Activated CD4-positive, CD25-positive, alpha-beta regulatory T cell (primary cell): ENCODE measurements at regions not wholly inside any gene's neighbourhood (a gene's known extent, or its start where the extent isn't known, plus 50 kb on each side); places are given as distances from the start of the nearest gene placed in this dataset.
"Not testable (repeated sequence)": the region's sequence is repeated elsewhere in the genome, so short reads cannot be mapped to it uniquely, and the experiment has no call there.

ENCODE experiments used
- DNase-seq, 4 experiments: peaks; one replicate each; lab custom pipeline; 2025; lab: John Stamatoyannopoulos, UW

DNA sequence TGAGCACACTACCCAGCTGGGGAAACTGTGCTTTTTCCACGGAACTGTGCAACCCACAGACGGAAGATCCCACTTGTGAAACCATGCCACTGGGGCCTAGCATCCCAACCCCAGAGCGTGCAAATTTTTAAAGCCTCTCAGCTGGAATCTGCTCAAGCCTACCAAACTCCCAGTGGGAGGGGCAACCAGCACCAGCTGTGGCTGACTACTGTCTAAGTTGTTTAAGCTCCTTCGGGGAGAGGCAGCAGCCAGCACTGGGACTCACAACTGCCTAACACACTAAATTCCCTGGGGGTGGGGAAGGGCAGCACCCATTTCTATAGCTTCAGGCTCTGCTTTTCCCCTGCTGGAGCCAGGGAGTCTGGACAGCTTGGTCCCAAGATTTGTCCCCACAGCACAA, 287.6 kb upstream of the MSX2 start:
- no peak for DNase-seq

DNA sequence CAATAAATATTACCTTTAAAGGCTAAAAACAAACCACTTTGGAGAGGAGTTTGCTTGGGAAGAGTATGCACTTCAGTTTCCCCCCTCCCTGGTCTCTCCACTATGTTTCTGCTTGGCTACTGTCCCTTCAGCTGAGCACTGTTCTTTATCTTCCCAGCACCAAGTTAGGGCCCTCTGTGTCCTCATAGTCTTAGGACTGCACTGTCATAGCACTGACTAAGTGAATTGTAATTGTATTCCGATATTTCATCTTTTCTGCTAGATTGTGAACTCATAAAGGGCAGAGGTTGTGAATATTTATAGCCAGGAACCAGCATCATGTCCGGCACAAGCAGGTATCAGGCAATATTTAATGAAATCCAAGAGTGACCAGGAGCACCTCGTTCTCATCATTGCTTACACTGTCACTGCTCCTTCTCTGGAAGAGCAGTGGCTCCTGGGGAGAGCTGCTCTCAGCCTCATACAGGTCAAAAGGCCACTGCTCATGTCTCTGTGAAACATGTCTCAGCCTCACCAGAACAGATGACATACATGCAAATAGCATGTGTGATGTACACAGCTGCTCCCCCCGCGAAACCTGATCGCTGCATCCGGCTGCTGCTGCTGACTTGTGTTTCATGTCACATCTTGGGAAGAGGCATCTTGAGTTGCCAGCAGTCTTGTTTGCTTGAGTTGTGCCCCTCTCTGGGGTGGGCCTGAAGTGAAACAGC, 279.7 kb upstream of the MSX2 start:
- no peak for DNase-seq

DNA sequence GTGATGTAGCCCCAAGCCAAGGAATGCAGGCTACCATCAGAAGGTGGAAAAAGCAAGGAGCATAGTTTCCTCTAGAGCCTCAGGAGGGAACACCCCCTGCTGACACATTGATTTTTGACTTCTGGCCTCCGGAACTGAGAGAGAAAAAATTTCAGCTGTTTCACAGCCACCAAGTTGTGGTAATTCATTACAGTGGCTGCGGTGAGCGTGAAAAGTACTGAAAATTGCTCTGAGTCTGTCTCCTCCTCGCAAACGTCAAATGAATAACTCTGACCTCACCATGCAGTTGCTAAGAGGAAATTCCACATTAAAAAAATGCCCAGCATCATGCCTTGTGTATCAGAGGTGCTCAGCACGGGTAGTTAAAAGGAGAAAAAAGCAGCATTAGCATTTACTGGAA, 277.9 kb upstream of the MSX2 start:
- no peak for DNase-seq

DNA sequence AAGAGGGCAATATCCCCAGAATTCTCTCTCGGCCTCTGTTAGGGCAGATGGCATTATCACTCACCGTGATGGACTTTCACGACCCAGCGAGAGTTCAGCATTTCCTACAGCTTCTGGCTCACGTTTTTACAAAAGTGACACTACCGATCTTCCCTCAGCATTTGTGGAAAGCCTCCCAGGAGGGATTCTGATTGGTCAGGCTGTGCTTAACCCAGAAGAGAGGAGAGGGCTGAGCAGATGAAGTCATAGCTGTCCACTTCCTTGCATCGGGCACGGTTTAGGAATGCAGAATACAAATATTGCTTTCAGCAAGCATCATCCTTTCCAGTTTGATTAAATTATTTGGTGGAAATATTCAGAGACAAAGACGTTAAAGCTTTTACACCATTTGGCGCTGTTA, 277.4 kb upstream of the MSX2 start:
- no peak for DNase-seq

DNA sequence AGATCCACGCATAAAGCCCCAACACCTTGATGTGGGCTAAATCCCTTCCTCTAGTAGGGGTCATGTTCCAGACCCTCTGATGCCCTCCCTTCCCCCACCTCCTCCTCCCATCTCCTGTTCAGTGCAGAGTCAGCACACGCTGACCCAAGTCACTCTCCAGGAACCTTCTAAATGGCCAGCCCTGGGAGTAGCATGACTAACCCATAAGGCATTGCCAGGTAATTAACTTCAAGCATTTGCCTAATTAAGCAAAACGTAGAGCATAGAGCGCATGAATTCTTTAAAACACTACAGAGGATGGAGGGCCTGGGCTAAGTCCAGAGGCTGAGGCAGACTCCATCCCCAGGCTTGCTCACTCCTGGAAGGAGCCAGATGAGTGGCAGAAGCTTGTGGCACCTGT, 276.3 kb upstream of the MSX2 start:
- DNase-seq: no peak

DNA sequence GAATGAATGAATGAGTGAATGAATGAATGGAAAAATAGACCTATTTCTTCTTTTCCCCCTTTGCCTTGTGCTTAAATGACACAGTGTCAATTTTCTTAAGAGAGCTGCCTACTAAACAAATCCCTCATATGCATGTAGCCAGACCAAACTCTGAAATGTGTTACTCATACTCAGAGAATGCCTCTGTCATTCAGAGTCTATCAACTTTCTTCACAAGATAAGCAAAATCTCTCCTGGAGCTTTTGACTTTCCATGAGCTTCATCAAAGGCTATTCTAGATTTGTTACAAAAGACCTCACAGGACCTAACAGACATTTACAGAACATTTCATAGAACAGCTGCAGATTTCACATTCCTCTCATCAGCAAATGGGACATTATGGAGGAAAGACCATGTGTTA, 275.7 kb upstream of the MSX2 start:
- no peak for DNase-seq

DNA sequence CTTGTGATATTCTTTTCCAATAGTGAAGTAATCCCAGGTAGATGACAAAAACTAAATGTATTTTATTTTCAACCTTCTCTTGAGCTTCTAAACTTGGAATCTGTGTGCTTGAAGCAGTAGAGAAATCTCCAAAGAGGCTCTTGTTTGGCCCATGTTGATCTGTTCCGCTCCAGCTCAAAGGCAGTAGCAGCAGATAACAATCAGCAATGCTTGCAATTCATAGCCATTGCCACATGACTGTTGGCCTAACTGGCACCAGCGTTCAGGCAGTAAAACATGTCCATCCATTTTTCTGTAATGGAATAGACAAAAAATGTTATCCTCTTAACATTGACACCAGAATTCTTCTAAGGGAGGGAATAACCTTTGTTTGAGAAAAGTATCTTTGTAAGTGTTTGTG, 270.7 kb upstream of the MSX2 start:
- no peak for DNase-seq

DNA sequence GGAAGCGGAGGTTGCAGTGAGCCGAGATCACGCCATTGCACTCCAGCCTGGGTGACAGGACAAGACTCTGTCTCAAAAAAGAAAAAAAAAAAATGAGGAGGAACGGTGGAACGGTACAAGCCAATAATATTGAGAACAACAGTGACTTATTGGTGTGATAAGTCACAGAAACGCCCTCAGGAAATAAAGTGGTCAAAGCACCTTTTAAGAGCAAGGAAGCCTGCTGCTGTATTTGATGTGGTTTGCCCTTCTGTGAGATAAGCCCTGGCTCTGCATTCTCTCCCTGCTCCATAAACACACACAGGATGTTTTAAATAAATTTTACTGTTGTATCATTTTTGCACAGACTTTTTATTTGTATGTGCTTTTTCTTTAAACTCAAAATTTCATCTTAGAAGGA, 269.9 kb upstream of the MSX2 start:
- DNase-seq: no peak

DNA sequence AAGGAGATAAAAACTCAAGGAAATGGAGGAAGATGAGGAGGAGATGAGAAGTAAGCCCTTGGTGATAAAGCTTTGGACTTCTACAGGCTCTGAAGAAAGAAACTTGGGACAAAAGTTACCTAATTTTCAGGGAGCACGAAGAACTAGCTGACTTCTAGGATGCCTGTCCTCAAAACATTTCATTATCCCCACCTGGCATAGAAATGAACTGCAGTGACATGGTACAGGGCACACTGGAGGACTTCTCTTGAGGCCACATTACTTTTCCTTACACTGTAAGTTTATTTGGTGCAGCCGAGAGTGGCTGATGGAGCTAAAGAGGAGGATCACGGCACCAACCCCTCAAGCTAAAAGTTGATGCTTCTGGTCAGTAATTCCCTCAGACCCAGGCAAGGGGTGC, 269.5 kb upstream of the MSX2 start:
- DNase-seq: no peak

DNA sequence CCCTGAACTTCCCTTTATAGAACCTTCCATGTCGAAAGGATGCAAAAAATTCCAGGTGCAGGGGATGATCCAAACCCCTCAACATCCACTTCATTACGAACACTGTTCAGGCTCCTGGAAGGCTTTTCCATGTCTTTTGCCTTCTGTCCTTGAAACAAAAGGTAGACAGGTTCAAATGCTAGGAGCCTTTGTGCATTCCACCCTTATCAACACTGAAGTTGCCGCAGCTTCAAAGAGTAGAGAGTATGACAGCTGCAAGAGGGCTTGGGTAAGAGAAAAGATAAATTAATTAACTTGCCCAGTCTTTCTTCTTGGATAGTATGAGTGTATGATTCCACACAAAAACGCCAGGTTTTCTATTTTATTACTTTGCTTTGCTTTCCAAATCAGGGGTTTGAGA, 269.1 kb upstream of the MSX2 start:
- no peak for DNase-seq

DNA sequence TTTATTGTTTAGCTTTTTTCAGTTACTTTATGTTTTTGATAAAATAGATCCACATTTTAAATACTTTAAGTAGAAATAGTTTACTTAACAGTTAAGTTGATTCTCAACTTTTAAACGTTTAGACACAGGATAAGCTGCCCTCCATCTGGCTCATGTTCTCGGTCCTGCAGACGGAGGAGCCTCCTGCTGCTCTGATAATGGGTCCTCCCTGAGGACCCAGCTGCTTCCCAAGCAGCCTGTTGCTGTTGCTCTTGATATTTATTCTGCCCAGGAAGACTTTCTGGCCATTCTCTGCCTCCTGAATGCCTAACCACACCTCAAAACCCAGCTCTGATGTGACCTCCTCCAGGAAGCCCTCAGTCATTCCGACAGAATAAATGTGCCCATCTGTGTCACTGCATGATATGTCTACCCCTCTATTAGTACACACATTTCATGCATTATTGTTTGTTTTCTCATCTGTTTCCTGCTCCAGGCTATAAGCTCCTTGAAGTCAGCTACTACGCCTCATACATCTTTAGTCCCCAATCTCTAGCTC, 267.2 kb upstream of the MSX2 start:
- no peak for DNase-seq

DNA sequence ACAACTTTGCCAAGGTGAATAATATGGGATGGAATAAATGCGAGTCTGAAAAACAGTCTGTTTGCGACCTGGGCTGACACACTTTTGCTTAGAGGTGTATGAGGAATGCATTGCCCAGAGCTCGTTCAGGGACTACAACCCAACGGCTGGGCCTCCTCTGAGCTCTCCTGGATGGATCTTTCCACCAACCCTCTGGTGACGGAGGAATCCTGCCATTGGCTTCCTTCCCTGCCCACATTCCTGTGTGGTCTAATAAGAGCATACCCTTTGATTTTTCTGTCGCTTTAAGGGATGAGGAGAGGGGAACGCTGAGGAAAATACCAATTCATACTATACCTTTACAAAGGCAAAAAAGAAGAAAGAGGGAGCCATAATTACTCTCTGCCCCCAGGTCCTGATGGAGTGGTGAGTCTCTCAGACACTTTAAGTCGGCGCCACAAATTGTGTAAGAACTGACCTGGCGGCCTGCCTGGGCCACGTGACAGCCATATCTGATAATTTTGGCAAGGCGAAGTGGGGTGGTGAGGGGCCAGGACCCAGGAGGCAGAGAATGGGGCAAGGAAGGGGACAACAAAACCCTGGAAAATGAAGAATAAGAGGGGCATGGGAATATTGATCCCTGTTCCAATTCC, 265.2 kb upstream of the MSX2 start:
- DNase-seq: no peak

DNA sequence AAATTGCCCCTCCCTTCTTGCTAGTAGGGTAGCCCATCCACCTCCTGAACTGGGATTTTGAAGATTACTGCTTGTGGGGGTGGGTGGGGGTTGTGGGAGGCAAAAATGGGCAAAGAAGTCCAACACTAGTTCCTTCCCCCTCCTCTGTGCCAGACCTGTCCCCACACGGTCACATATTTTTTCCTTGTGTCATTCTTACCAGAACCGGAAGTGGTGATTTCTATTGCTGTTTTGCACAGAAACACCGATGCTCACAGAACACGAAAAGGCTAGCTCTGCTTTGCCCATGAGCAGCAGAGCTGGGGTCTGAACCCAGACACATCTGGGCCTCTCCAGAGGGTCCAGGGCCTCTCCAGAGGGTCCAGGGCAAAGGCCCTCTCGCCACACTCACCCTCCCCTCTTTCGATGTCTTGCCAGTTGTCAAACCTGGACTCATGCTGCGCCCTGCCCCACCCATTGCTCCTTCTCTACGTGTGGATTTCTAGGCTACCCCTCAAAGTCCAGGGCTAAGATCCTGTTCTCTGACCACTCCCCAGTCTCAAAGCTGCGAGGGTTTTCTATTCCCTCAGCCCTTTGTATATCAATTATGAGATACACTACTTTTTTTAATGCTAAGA, 264.4 kb upstream of the MSX2 start:
- no peak for DNase-seq

DNA sequence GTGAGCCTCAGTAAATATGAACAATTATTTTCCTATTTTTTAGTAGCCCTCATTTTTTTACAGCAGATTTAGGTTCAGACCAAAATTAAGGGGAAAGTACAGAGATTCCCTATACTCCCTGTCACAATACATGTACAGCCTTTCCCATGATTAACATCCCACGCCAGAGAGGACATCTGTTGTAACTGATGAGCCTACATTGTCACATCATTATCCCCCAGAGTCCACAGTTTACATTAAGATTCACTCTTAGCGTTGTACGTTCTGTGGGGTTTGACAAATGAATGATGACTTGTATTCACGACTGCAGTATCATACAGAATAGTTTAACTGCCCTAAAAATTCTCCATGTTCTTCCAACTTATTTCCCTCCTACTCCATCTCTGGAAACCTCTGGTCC, 262.3 kb upstream of the MSX2 start:
- no peak for DNase-seq

DNA sequence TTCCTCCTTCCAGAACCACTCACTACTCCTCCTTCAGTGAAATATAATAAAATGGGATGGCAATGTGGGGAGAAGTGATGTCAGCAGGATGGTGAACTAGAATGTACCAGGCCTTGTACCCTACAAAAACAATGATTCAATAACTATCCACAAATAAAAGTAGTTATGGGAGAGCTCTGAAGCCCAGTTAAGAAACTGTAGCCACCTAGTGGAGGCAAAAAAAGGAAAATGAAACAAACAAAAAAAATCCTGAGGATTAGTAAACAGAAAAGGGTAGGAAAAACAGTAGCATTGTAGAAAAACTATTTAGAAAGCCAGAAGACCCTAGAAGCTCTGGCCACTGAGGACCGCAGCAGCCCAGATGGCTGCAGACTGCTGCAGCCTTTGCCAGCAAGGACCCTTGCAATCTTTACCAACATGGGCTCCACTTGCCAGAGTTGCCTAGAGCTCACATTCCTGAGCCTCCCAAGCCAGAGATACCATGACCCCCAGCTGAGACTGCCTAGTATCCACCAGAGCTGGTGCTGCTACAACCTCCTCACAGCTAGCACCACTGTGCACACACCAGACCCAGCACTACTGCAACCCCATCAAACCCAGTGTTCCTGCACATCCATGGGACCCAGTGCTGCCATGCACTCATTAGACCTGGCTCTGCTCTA, 259.7 kb upstream of the MSX2 start:
- no peak for DNase-seq

DNA sequence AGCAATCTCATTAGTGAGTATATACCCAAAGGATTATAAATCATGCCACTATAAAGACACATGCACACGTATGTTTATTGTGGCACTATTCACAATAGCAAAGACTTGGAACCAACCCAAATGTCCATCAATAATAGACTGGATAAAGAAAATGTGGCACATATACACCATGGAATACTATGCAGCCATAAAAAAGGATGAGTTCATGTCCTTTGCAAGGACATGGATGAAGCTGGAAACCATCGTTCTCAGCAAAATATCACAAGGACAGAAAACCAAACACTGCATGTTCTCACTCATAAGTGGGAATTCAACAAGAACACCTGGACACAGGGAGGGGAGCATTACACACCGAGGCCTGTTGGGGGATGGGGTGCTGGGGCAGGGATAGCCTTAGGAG, 252.9 kb upstream of the MSX2 start:
- DNase-seq: not testable (repeated sequence)

DNA sequence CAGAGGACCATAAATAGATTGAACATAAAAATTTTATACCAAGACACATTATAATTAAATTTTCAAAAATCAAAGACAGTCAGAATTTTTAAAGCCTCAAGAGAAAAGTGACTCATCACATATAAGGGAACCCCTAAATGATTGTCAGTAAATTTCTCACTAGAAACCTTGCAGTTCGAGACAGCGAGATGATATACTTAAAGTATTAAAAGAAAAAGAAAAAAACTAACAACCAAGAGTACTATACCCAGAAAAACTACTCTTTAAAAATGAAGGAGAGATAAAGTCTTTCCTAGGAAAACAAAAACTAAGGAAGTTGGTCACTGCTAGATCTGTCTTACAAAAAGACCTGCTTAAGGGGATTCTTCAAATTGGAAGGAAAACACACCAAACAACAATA, 251.4 kb upstream of the MSX2 start:
- no peak for DNase-seq

DNA sequence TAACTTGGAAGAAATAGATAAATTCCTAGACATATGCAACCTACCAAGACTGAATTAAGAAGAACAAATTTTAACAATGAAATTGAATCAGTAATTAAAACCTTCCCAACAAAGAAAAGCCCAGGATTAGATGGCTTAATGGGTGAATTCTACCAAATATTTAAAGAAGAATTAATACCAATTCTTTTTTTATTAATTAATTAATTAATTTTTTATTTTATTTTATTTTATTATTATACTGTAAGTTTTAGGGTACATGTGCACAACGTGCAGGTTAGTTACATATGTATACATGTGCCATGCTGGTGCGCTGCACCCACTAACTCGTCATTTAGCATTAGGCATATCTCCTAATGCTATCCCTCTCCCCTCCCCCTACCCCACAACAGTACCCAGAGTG, 248.4 kb upstream of the MSX2 start:
- DNase-seq: not testable (repeated sequence)

DNA sequence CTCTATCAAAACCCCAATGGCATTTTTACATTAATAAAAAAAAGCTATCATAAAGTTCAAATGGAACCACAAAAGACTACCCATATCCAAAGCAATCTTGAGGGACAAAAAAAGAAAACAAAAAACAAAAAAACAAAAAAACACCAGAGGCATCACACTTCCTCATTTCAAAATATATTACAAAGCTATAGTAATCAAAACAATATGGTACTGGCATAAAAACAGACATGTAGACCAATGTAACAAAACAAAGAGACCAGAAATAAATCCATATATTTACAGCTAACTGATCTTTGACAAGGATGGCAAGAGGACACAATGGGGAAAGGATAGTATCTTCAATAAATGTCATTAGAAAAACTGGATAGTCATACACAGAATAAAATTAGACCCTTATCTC, 245.1 kb upstream of the MSX2 start:
- no peak for DNase-seq

DNA sequence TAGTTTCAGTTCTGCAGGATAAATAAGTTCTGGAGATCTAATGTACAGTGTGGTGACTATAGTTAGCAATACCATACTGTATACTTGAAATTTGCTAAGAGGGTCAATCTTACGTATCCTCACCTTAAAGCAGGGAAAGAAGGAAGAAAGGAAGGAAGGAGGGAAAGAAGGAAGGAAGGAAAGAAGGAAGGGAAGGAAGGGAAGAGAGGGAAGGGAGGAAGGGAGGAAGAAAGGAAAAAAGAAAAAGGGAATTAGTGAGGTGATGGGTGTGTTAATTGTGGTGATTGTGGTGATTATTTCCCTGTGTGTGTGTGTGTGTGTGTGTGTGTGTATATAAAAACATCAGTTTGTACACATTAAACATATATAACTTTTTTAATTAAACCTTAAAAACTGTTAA, 242.6 kb upstream of the MSX2 start:
- no peak for DNase-seq

DNA sequence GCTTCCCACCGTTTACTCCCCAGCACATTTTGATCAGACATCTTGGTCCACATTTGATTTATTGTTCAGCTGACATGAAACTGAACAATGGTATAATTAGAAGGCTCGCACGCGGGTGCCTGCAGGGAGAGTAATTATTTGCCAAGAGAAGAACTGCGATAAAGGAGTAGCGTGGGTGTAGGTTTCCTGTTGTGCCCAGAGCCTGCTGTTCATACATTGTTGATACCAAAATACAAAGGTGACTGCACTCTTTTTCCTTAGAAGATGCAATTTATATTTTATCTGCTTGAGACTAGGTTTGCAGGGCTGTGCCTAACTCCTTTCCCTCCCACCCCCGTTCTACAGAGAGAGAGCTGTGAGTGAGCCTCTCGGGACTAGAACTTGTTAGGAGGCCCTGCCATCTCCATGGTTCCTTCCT, 241.8 kb upstream of the MSX2 start:
- no peak for DNase-seq

DNA sequence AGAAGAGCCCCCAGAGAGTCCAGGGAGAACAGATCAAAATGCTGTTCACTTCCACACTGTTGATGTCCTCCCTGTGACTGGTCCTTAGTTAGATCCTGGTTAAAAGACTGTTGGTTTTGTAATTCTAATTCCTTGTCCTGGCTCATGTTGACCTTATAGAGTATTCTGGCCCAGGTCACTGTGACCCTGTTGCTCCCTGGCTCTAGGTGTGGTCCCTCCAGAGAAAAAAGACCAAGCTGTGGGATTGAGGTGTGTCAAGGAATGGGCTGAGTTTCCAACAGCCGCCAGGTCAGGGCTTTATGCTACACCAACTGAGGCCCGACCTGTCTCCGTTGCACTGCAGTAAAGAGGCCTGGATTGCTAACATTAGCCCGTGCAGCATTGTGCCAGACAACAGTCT, 241.0 kb upstream of the MSX2 start:
- DNase-seq: no peak

DNA sequence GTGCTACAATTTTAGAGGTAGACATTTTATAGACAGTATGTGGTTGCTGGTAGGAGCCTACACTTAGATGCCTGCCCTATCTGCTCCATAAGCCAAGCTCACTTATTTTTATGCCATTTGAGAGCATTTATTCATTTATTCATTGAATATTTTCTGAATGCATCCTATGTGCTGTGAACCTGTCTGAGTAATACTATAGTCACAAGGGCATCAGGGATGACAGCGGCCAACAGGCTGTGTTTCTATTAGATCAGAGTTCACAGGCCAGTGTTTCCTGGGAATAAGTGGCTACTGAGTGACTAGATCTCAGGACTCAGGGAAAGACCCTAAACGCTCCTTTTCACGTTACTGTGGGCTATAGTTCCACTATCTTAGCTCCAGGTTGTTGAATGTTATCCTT, 235.2 kb upstream of the MSX2 start:
- DNase-seq: no peak
